ENCODE measurements at regions not wholly inside any gene's neighbourhood (a gene's known extent, or its start where the extent isn't known, plus 50 kb on each side); places are given as distances from the start of the nearest gene placed in this dataset.
"Not testable (repeated sequence)": the region's sequence is repeated elsewhere in the genome, so short reads cannot be mapped to it uniquely, and the experiment has no call there.

DNA sequence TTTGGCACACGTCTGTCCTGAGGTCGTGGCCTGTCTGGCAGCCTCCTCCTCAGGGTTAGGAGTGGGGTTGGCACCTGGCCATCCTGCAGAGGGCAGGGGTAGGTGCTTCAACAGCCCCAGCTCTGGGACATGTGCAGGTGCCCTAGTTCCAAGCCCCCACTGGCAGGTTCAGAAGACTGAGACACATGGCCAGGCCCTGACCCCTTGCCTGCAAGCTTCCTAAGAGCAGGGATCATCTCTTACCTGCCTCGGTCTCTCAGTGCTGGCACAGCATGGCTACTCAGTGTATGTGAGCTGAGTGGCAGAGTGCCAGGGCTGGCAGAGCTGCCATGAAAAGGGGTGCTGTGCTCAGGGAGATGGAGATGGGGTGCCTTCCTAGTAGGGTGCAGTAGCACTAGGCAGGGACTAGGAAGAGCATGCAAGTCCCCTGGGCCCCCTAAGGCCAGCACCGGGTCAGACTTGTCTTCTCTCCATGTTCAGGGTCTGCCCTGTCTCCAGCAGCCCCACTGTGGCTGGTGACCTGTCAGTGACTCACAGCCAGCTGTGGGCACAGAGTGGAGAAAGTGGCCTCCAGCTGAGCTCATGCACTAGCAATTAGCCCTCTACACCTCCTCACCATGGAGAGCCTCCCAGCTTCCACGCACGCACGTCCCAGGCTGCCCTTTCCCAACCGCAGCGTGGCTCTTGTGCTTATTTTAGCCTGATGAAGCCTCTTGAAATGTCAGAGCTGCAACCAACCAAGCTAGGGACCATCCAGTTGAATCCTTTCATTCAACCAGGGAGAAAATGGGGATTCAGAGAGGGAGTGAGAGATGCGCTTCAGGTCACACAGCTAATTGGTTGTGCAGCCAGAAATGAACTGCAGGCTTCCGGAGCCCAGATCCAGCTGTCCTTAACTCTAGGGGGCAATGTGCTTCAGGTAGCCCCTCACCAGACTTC, 116.6 kb downstream of the MRPL14 start:
- peak; percentile 73 for DNase-seq

GRCh38 chr6:44009425-44010321, 117.6 kb downstream of the MRPL14 start:
- no peak for DNase-seq

DNA sequence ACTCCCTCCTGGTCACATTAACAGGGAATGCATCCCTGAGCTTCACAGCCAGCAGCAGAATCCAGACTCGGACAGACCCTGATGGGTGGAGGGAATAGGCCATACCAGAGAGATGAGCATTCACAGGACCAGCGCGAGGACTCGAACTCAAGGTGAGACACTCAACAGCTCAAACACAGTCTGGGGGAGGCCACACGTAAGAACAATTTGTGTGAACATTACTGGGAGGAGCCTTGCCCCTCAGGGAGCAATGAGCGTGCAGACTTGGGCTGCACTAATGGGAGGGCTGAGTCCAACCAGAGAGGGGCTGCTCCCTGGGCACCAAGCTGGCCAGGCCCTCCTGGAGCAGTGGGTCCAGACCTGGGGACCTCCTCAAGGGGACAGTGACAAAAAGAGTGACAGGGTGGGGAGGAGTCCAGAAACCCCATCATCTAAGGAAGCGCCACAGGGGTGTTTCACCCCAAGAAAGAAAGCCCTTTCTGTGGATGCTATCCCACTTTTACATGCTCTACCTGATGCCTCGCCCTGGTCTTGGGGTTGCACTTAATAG, 118.4 kb downstream of the MRPL14 start:
- DNase-seq: no peak

DNA sequence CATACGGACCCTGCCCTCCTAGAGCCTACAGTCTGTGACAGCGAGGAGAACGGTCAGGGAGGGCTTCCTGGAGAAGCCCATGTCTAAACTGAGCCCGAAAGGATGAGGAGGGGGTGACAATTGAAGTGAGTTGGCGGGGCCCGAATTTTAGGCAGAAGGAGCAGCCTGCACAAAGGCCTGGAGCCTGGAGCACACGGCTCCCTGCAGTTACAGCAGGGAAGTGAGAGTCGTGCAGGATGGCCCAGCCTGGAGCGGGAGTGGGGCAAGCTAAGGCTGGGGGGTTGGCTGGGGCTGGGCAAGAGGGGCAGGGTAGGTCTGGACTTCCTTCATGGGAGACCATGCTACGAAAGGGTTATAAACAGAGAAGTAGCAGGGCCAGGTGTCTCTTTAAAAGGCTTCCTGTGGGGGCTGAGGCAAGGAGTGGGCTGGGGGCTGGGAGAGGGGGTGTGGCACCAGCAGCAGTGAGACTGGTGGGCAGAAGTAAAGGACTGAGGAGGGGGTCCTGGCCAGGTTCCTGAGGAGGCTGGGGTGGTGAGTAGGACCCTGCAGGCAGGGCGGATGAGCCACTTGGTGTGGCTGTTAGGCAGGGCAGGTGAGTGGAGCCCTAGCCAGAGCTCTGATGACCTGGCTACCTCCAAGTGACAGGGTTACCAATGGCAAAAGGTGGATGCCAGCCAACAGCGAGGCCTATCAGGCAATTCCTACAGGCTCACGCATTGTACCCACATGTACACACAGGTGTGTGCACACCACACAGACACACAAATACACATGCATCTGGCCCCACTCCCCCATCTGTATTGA, 119.2 kb downstream of the MRPL14 start:
- no peak for DNase-seq

GRCh38 chr6:44006872-44007303, 120.4 kb downstream of the MRPL14 start:
- DNase-seq: no peak

DNA sequence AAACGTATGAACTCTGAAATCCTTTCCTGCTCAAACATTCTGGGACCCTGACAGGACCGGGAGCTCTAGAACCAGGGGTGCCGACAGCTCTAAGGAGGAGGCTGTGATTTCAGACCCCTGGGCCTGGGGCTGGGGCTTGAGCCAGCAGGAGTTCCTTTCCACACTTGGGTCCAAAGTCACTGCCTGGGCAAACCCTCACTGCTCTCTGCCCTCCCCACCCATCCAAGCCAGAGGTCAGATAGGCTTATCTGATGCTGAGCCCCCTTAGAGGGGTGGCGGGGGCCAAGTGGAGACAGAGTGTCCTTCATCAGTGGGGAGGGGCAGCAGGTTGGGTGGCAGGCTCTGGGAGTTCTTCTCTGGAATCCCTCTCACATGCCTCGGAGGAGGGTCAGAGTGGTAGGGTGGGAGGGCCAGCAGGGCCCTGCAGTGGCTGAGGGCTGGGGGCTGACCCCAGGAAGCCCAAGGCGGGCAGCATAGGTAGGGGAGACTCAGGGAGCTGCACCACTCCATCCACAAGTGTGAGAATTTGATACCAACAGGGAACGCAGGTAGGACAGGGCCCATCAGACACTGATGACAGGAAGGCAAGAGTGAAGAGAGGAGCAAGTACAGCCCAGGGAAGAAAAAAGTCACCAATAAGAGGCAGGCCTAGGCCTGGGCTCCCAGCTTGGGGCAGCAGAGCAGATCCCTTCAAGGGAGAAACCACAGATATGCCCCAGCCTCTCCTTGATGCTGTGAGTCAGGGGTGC, 121.0 kb downstream of the MRPL14 start:
- DNase-seq: no peak

GRCh38 chr6:44005507-44005903, 121.7 kb downstream of the MRPL14 start:
- DNase-seq: no peak

- DNase-seq: no peak
Measured at GRCh38 chr6:44004625-44005506, 122.4 kb downstream of the MRPL14 start.

- DNase-seq: no peak
Measured at GRCh38 chr6:44004136-44004535, 123.1 kb downstream of the MRPL14 start.

DNA sequence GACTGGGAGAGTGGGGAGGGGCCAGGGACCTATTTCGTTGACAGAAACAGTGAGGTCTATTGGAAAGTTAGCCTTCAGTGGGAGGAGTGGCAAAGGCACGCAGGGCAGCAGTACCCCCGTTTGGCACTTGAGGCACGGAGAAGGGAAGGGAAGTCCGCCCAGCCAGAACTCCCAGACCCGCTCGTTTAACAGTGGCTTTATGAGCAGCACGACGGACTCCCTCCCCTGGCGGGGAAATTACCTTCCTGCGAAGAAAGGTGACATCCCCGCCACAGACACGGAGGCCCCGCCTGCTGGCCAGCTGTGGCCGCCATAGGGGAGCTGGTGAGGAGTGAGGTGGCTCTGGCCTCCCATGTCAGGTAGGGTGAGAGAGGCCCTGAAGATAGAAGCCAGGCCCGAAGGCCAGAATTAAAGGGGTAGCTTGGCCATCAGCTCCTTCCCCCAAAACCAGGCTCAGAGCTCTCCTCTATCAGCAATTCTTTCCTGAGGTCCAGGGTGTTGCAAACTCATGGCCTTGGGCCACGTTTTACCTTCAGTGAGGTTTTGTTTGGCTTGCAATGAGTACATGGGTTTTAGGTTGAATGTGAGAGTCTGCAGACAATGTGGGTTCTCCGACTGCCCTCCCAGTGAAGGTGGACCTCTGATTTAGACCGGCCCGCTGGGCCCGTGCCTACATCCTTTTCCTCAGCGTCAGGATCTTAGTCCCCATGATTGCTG, 123.7 kb downstream of the MRPL14 start:
- no peak for DNase-seq

- DNase-seq: no peak
Measured at GRCh38 chr6:44002593-44003344, 124.5 kb downstream of the MRPL14 start.

GRCh38 chr6:44002067-44002592, 125.1 kb downstream of the MRPL14 start:
- DNase-seq: no peak

- no peak for DNase-seq
Measured at GRCh38 chr6:44001318-44002066, 125.8 kb downstream of the MRPL14 start.

DNA sequence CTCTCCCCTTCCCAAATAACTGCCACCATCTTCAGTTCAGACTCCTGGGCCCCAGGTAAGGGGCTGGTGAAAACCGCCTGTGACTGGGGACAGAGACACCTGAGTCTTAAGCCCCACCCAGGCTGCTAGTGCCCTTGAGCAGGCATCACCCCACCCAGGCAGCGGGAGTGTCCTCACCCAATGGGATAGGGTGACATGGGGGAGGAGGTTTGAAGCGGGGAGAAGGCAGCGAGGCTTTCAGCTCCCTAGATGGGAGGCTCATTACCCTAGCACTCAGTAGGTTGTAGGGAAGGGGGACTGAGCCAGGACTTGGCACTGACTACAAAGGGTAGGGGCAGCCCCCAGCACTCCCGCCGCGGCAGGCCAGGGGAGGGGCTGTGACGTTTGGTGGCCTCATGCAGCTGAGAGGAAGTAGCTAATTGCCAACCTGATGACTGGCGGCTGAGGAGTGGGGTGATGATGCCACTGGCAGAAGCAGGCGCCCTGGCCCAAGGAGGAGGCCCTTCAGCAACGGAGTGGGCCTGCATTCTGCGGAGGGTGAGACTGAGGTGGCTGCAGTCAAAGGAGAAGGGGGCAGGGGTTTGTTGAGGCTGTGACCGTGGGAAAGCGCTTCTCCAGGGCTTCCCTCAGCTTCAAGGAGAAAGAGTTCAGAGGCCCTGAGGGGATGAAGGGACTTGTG, 126.9 kb downstream of the MRPL14 start:
- no peak for DNase-seq

DNA sequence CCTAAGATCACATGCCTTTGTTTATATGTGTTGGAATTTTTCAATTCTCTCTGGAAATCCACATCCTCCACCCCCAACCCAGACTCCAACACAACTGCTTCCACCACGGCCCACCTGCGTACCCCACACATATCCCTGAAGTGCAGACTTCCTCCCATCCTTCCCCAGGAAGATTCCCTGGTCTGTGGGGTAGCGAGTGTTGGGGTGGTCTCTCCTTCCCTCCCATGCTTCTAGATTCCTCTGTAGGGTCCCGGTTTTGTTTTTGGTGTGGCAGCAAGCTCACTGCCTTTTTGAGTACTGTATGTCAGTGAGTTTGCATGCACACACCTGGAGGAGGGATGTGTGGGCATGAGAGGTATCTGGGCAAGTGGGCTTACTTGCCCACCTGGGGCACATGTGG, 127.6 kb downstream of the MRPL14 start:
- no peak for DNase-seq

DNA sequence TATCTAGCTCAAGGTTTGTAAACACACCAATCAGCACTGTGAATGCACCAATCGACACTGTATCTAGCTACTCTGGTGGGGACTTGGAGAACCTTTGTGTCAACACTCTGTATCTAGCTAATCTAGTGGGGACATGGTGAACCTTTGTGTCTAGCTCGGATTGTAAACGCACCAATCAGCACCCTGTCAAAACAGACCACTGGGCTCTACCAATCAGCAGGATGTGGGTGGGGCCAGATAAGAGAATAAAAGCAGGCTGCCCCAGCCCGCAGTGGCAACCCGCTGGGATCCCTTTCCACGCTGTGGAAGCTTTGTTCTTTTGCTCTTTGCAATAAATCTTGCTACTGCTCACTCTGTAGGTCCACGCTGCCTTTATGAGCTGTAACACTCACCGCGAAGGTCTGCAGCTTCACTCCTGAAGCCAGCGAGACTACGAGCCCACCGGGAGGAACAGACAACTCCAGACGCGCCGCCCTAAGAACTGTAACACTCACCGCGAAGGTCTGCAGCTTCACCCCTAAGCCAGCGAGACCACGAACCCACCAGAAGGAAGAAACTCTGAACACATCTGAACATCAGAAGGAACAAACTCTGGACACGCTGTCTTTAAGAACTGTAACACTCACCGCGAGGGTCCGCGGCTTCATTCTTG, 128.5 kb downstream of the MRPL14 start:
- not testable (repeated sequence) for DNase-seq

Data from GOT3 (cell line).